GM23338 (cell line): ENCODE measurements at regions not wholly inside any gene's neighbourhood (a gene's known extent, or its start where the extent isn't known, plus 50 kb on each side); places are given as distances from the start of the nearest gene placed in this dataset.

ENCODE experiments used
- CREB1 ChIP-seq: fragments of 250-450 bp; sonication (Bioruptor Pico); IDR thresholded peaks from 2 replicates; pipeline ENCODE4 v1.5.0; 2020; ENCODE audit warnings: low read depth, mild to moderate bottlenecking, moderate library complexity
- EZH2 ChIP-seq: fragments of 200-600 bp; sonication (generic); IDR thresholded peaks from one replicate; pipeline ENCODE4 v1.8.0; 2017; ENCODE audit warnings: antibody characterized with exemption, mild to moderate bottlenecking, low read depth; ENCODE audit not compliant: unreplicated experiment
- EZH2phosphoT487 ChIP-seq: fragments of 200-600 bp; sonication (generic); IDR thresholded peaks from one replicate; pipeline ENCODE4 v1.8.1; 2018; ENCODE audit warnings: antibody characterized with exemption; ENCODE audit not compliant: unreplicated experiment
- NANOG ChIP-seq: IDR thresholded peaks from 2 replicates; pipeline ENCODE4 v1.6.1; 2016; ENCODE audit warnings: antibody characterized with exemption, borderline replicate concordance
- POLR2AphosphoS5 ChIP-seq: IDR thresholded peaks from 2 replicates; pipeline ENCODE4 v1.6.1; 2016; ENCODE audit warnings: antibody characterized with exemption, low read depth
- TF ChIP-seq, protein P1 (sequence below), 2 experiments: fragments of 200-600 bp in 1 of 2; sonication (generic) in 1 of 2; conservative IDR thresholded peaks; 2 replicates each; pipeline versions ENCODE4 v1.5.1 to v1.6.1; 2016 to 2017; ENCODE audit warnings: antibody characterized with exemption in 2 of 2, low read depth in 2 of 2, mild to moderate bottlenecking in 2 of 2, moderate library complexity in 1 of 2
- TF ChIP-seq, protein P2 (sequence below): IDR thresholded peaks from one replicate; pipeline ENCODE4 v1.6.1; 2018; ENCODE audit warnings: antibody characterized with exemption; ENCODE audit not compliant: unreplicated experiment

DNA sequence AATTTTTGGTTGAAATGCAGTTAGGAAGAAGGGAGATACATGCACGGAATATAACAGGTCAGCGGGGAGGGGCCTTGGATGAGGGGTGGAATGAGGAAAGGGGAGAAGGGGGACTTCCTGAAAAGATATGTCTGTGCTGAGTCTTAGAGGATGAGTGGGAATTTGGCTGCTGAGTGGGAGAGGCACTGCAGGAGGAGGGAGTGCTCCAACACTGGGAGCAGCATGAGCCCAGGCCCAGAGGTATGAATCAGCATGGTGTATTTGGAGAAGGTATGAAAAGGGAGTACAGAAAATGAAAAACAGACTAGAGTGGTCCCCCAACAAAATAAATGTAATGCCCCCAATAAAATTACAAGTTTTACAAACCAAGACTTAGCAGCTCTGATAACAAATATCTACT lies 394.4 kb downstream of the IPO8 start:
- TF ChIP-seq NANOG (no peak), EZH2 (no peak), EZH2phosphoT487 (no peak), CREB1 (CRISPR knock-in tag) (no peak), POLR2AphosphoS5 (no peak)
- TF ChIP-seq, protein P1, sequence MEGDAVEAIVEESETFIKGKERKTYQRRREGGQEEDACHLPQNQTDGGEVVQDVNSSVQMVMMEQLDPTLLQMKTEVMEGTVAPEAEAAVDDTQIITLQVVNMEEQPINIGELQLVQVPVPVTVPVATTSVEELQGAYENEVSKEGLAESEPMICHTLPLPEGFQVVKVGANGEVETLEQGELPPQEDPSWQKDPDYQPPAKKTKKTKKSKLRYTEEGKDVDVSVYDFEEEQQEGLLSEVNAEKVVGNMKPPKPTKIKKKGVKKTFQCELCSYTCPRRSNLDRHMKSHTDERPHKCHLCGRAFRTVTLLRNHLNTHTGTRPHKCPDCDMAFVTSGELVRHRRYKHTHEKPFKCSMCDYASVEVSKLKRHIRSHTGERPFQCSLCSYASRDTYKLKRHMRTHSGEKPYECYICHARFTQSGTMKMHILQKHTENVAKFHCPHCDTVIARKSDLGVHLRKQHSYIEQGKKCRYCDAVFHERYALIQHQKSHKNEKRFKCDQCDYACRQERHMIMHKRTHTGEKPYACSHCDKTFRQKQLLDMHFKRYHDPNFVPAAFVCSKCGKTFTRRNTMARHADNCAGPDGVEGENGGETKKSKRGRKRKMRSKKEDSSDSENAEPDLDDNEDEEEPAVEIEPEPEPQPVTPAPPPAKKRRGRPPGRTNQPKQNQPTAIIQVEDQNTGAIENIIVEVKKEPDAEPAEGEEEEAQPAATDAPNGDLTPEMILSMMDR (conservative IDR thresholded peaks at IDR 0.05; ENCODE audit: low read depth in 2 of 2): no peak
- TF ChIP-seq, protein P2, sequence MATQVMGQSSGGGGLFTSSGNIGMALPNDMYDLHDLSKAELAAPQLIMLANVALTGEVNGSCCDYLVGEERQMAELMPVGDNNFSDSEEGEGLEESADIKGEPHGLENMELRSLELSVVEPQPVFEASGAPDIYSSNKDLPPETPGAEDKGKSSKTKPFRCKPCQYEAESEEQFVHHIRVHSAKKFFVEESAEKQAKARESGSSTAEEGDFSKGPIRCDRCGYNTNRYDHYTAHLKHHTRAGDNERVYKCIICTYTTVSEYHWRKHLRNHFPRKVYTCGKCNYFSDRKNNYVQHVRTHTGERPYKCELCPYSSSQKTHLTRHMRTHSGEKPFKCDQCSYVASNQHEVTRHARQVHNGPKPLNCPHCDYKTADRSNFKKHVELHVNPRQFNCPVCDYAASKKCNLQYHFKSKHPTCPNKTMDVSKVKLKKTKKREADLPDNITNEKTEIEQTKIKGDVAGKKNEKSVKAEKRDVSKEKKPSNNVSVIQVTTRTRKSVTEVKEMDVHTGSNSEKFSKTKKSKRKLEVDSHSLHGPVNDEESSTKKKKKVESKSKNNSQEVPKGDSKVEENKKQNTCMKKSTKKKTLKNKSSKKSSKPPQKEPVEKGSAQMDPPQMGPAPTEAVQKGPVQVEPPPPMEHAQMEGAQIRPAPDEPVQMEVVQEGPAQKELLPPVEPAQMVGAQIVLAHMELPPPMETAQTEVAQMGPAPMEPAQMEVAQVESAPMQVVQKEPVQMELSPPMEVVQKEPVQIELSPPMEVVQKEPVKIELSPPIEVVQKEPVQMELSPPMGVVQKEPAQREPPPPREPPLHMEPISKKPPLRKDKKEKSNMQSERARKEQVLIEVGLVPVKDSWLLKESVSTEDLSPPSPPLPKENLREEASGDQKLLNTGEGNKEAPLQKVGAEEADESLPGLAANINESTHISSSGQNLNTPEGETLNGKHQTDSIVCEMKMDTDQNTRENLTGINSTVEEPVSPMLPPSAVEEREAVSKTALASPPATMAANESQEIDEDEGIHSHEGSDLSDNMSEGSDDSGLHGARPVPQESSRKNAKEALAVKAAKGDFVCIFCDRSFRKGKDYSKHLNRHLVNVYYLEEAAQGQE: no peak
